ENCODE measurements at regions not wholly inside any gene's neighbourhood (a gene's known extent, or its start where the extent isn't known, plus 50 kb on each side); places are given as distances from the start of the nearest gene placed in this dataset.
A peak's percentile ranks its signal among the peaks of the same experiment; 100 is the strongest.
"Not testable (repeated sequence)": the region's sequence is repeated elsewhere in the genome, so short reads cannot be mapped to it uniquely, and the experiment has no call there.

GRCh38 chr7:85895835-85896234, 709.0 kb upstream of the SEMA3D start:
- H3K4me3 ChIP-seq (ENCODE audit: control insufficient read depth, low read depth, low read length) = no peak overlapping the region
- no peak for DNase-seq (ENCODE audit: low read depth)
- no peak for TF ChIP-seq CTCF (IDR thresholded peaks at IDR 0.05; ENCODE audit: control insufficient read depth, insufficient read depth, low read depth, low read length, missing control alignments)

GRCh38 chr7:85891900-85892299, 705.0 kb upstream of the SEMA3D start:
- H3K4me3 ChIP-seq (ENCODE audit: control insufficient read depth, low read depth, low read length) = not testable (repeated sequence)

DNA sequence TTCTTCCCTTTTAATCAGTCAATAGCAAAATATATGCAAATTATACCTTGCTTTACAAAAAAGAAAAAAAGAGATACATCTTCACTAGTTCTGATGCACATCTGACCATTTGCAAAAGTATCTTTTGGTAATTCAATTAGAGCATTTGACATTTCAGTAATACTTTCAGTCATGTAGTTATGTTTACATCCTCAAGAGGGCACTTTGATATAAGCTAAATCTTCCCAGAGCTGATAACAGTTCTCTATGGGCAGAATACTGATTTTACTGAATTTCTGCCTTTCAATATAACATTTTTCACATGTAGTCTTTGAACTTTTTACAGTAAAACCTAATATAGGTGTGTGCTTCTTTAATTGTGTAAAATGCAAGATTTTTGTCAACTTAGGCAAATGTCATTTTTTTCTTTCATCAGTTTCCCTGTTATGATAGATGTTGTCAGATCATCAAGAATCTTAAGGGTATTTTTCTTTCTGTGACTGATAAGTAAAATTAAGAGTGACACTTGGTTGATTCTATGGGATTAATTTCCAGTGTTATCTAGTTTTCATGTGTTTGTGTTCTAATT, 703.5 kb upstream of the SEMA3D start:
- peak; percentile 2 for DNase-seq (ENCODE audit: low read depth)
- H3K4me3 ChIP-seq (ENCODE audit: control insufficient read depth, low read depth, low read length) = no peak overlapping the region
- peak; percentile 44 for TF ChIP-seq CTCF (IDR thresholded peaks at IDR 0.05; ENCODE audit: control insufficient read depth, insufficient read depth, low read depth, low read length, missing control alignments)

More at GRCh38 chr7:85891900-85892299, 705.0 kb upstream of the SEMA3D start:
- not testable (repeated sequence) for DNase-seq (ENCODE audit: low read depth)

DNA sequence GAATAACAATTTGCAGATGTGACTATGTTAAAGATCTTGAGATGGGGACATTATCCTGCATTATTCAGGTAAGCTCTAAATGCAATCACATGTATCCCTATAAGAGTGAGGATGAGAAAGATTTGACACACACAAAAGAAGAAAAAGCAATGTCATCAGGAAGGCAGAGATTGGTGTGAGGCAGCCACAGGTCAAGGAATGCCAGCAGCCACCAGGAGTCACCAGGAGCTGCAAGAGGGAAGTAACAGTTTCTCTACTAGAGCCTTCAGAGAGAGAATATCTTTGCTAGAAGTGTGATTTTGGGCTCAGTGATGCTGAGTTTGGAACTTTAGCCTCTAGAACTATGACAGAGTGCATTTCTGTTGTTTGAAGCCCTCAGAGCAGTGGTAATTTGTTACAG, 700.3 kb upstream of the SEMA3D start:
- H3K4me3 ChIP-seq (ENCODE audit: control insufficient read depth, low read depth, low read length) = no peak overlapping the region
- DNase-seq (ENCODE audit: low read depth) = no peak
- TF ChIP-seq CTCF (IDR thresholded peaks at IDR 0.05; ENCODE audit: control insufficient read depth, insufficient read depth, low read depth, low read length, missing control alignments) = no peak

DNA sequence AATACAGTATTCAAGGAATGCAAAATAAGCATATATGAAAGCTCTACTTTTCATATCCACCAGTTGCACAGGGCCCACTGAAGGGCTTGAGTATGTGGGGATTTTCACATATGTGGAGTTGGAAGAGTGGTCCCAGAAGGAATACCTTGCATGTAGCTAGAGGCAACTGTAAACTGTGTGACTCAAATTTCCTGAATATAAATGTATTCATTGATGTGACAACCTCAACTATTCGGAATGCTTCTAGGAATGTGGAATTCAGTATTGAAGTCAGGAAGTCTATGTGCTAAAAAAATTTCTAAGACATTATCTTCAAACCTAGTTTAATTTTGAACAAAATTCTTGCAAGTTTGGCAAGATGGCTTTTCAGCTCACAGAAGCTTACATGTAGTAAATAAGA, 695.5 kb upstream of the SEMA3D start:
- DNase-seq (ENCODE audit: low read depth) = no peak
- TF ChIP-seq CTCF (IDR thresholded peaks at IDR 0.05; ENCODE audit: control insufficient read depth, insufficient read depth, low read depth, low read length, missing control alignments) = no peak

DNA sequence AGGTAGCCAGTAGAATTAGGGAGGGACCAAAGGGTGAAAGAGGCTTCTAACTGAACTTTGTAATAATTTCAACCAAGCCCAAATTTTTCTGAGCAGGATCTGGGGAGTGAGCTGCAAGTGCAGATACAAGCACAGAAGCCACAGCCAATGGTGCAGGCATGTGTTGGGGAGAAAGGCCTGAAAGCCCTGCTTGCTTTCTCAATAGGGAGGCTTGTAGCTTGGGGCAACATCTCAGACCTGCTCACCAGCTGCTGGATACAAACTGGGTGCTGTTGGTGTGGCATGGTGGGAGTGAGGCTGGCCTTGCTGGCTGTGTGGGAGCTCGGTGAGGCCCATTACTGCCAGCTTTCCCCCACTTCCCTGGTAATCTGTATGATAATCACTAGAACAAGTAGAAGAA, 688.5 kb upstream of the SEMA3D start:
- no peak for TF ChIP-seq CTCF (IDR thresholded peaks at IDR 0.05; ENCODE audit: control insufficient read depth, insufficient read depth, low read depth, low read length, missing control alignments)
- no peak overlapping the region for H3K4me3 ChIP-seq (ENCODE audit: control insufficient read depth, low read depth, low read length)
- no peak for DNase-seq (ENCODE audit: low read depth)

More for the DNA sequence above, 695.5 kb upstream of the SEMA3D start:
- no peak overlapping the region for H3K4me3 ChIP-seq (ENCODE audit: control insufficient read depth, low read depth, low read length)

- TF ChIP-seq CTCF (IDR thresholded peaks at IDR 0.05; ENCODE audit: control insufficient read depth, insufficient read depth, low read depth, low read length, missing control alignments) = no peak
- DNase-seq (ENCODE audit: low read depth) = no peak
- H3K4me3 ChIP-seq (ENCODE audit: control insufficient read depth, low read depth, low read length) = no peak overlapping the region
Observed at GRCh38 chr7:85866540-85866939, 679.7 kb upstream of the SEMA3D start.
